Femur (tissue), 1 donor: ENCODE measurements at regions not wholly inside any gene's neighbourhood (a gene's known extent, or its start where the extent isn't known, plus 50 kb on each side); places are given as distances from the start of the nearest gene placed in this dataset.

Experiments used
- DNase-seq: peaks from one replicate; pipeline ENCODE4 v3.0.0-alpha.2; 2017

GRCh38 chr5:165617491-165617890 lies 2112.1 kb downstream of the MAT2B start:
- no peak for DNase-seq

DNA sequence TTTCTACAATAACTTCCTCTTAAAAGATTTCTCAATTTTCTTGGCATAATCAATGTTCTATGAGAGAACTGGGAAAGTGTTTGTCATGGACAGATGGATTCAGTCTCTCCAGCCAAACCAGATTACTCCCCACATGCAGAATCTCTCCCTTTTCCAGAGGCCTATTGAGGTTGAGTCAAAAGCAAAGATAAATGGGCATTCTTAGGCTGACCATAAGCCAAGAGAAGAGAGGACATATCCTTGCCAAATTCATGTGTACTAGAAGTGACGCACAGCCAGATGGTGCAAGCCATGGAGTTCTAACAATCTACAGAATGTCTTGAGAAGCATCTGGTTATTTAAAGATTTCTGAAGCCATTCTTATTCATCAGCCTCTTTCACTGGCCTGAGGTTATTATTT lies 2115.0 kb downstream of the MAT2B start:
- peak; percentile 16 for DNase-seq

DNA sequence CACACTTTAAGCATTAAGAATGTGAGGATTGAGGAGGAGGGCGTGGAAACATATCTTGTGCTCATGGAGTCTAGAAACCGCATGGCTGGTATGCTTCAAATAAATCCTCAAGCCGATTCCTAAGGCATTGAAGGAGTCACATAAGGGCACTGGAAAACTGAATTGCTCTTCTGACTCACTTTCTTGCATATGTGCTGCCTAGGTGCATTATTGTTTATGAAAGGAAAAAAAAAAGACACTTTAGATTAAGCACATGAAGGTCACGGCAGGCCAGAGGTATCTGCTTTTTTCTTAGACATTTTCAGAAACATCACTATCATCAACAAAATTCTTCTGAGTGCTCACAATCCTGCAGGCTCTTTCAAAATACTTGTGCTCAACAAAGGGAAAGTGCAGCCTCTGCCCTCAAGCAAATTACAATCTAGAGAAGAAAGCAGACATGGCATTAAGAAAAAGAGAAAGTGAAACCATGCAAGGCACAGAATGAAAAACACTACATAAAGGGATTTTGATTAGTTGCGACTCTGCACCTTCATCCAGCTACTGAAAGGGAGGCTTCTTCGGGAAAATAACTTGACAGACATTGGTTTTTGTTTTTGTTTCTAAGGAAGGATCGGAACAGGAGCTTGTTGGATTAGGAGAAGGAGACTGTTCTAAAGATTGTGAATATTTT lies 2117.6 kb downstream of the MAT2B start:
- DNase-seq = no peak

DNA sequence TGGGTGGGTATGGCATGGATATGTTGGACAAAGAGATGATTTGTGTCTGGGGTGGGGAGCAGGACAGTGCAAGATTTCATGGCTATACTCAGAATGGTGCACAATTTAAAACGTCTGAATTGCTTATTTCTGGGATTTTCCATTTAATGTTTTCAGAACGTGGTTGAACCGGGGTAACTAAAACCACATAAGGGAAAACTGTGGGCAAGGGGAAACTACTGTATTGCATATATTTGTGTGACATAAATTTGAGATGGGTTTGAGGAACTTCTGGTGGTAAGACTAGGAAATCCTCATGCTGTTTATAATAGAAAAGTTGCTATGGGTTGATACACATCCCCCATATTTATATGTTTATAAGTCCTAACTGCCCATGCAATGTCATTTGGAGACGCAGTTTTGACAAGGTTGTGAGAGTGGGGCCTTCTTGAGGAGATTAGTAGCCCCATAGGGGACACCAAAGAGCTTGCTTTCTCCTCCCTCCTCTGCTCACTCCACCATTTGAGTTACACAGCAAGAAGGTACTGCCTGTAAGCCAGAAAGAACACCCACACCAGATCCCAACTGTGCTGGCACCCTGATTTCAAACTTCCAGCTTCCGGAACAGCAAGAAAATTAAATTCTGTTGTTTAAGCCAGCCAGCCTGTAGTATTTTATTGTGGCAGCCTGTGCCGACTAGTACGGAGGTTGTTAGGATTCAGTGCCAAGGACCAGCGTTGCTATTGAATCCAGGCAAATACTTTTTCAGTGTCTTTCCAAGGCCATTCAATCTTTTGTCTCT lies 2118.9 kb downstream of the MAT2B start:
- DNase-seq = no peak

GRCh38 chr5:165626161-165626560 lies 2120.7 kb downstream of the MAT2B start:
- DNase-seq = no peak

GRCh38 chr5:165627548-165628170 lies 2122.2 kb downstream of the MAT2B start:
- no peak for DNase-seq

GRCh38 chr5:165630261-165630778 lies 2124.9 kb downstream of the MAT2B start:
- DNase-seq = peak; percentile 54

- no peak for DNase-seq
Observed at GRCh38 chr5:165631235-165631634, 2125.8 kb downstream of the MAT2B start.

- no peak for DNase-seq
Observed at GRCh38 chr5:165642366-165642765, 2136.9 kb downstream of the MAT2B start.

- DNase-seq = no peak
Observed at GRCh38 chr5:165665735-165666400, 2160.4 kb downstream of the MAT2B start.

- DNase-seq = peak; percentile 44
Observed at GRCh38 chr5:165673499-165673898, 2168.1 kb downstream of the MAT2B start.

GRCh38 chr5:165695796-165696195 lies 2190.4 kb downstream of the MAT2B start:
- no peak for DNase-seq

- DNase-seq = no peak
Observed at GRCh38 chr5:165705960-165706359, 2200.5 kb downstream of the MAT2B start.

DNA sequence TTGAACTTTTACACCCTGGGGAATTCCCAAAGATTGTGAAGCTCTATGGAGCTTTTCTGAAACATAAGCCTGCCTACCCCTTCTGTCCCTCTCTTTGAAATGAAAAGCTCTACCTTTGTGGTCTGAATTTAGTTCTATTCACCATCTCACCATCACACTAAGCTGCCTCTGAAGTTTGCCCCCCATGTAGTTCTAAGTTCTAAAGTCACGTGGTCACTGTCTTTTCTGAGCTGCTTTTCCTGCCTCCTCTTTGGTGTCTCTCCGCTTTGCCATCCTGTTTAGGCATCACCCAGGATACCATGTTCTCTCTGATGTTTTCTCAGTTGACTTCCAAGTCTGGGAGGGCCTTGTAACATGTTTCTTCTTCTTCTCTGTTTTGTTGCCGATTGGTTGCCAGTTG lies 2206.6 kb downstream of the MAT2B start:
- DNase-seq = no peak

GRCh38 chr5:165714598-165714997 lies 2209.2 kb downstream of the MAT2B start:
- no peak for DNase-seq

- DNase-seq = no peak
Observed at GRCh38 chr5:165720901-165721300, 2215.5 kb downstream of the MAT2B start.

GRCh38 chr5:165722401-165722800 lies 2217.0 kb downstream of the MAT2B start:
- no peak for DNase-seq

DNA sequence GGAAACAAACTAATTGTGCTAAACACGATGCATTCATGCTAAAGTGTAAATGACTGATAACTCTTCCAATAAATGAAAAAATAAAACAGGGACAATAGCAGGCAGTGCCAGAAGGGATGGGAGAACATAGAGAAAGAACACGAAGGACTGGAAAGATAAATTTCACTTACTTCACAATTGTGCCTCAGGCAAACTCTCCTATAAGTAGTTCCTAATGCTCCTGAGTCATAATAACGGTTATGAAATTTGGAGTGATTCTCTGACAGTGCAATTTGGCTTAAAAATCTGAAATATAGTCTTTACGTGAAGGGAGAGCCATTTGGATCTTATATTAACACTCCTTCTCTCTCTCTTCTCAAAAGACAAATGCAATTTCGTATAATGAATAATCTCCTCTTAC lies 2218.5 kb downstream of the MAT2B start:
- DNase-seq = no peak

GRCh38 chr5:165728425-165728824 lies 2223.0 kb downstream of the MAT2B start:
- no peak for DNase-seq

DNA sequence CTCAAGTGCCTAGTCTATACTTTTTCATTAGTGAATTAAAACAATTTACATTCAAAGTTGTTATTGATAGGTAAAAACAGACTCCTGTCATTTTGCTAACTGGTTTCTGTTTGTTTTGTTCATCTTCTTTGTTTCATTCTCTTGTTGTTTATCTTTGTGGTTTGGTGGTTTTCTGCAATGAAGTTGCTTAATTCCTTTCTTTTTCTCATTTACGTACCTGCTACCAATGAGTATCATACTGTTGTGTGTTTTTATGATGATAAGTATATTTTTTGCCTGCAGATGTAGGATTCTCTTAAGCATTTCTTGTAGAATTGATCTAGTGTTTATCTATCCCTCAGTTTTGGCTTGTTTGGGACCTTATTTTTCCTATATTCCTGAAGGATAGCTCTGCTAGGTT lies 2230.0 kb downstream of the MAT2B start:
- no peak for DNase-seq

DNA sequence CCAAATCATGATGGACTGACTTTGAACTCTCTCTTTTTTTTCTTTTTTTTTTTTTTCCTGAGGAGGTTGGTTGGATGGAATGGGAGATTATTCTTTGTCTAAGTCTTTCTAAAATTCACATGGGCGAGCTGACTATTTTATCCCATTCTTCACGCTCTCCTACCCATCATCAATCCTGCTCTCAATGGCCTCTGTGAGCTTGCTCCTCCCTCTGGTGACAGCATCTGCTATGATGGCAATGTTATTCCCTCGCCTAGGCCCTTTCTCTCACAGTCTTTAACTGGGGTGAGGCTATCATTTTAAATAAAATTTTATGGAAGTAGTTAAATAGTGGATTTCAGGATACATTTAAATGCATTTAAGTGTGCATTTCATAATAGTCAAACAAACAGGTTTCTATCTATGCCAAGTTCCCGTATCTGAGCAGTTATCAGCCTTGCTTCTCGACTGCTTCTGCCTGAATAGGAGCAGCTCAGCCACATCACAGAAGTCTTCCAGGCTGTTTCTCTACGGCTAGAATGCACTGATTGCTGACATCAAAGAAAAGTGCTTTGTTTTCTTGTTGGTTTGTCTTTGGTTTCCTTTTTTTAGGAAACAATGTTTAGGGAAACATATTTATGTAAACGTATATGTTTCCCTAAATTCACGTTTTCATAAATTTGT lies 2233.8 kb downstream of the MAT2B start:
- DNase-seq = no peak

GRCh38 chr5:165757791-165758190 lies 2252.4 kb downstream of the MAT2B start:
- DNase-seq = no peak

DNA sequence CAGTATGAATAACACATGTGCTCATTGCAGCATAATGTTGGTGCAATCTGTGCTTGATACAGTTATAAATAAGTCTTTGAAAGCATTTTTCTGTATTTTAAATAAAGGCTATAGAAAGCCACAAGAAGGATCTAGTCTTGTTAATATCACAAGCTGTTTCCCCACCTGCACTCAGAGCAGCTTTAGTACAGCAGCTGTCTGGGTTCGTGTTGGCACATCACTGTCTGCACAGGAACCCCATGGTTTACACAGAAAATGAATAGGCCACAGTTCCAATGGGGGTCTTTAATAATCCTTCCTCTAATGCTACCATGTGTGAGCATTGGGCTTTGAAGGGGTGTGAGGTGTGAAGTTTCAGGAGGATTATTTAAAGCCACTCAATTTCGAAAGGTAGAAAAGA lies 2269.7 kb downstream of the MAT2B start:
- DNase-seq = no peak
